NCI-H524 treated with DMSO at 0.1 percent for 48 hours (cell line): ENCODE measurements at regions not wholly inside any gene's neighbourhood (a gene's known extent, or its start where the extent isn't known, plus 50 kb on each side); places are given as distances from the start of the nearest gene placed in this dataset.
A peak's percentile ranks its signal among the peaks of the same experiment; 100 is the strongest.

Source experiments
- DNase-seq: peaks from one replicate; lab custom pipeline; 2025; lab: John Stamatoyannopoulos, UW

- peak; percentile 55 for DNase-seq
Measured at GRCh38 chr7:36070230-36070629, 82.8 kb upstream of the EEPD1 start.

GRCh38 chr7:36071605-36072004 lies 81.4 kb upstream of the EEPD1 start:
- no peak for DNase-seq

GRCh38 chr7:36072620-36073019 lies 80.4 kb upstream of the EEPD1 start:
- DNase-seq, result no peak

- DNase-seq, result no peak
Measured at GRCh38 chr7:36075561-36075960, 77.5 kb upstream of the EEPD1 start.

- no peak for DNase-seq
Measured at GRCh38 chr7:36076074-36076473, 77.0 kb upstream of the EEPD1 start.

- DNase-seq, result no peak
Measured at GRCh38 chr7:36078816-36079360, 74.2 kb upstream of the EEPD1 start.

- no peak for DNase-seq
Measured at GRCh38 chr7:36079446-36080025, 73.5 kb upstream of the EEPD1 start.

GRCh38 chr7:36080843-36081242 lies 72.2 kb upstream of the EEPD1 start:
- DNase-seq, result no peak

GRCh38 chr7:36082216-36082615 lies 70.8 kb upstream of the EEPD1 start:
- no peak for DNase-seq

- DNase-seq, result no peak
Measured at GRCh38 chr7:36082910-36083309, 70.1 kb upstream of the EEPD1 start.

GRCh38 chr7:36083626-36084380 lies 69.3 kb upstream of the EEPD1 start:
- DNase-seq, result no peak

- peak; percentile 2 for DNase-seq
Measured at GRCh38 chr7:36084485-36085091, 68.5 kb upstream of the EEPD1 start.

GRCh38 chr7:36085096-36085495 lies 68.0 kb upstream of the EEPD1 start:
- DNase-seq, result no peak

- DNase-seq, result no peak
Measured at GRCh38 chr7:36086571-36086970, 66.5 kb upstream of the EEPD1 start.

GRCh38 chr7:36088553-36088952 lies 64.5 kb upstream of the EEPD1 start:
- no peak for DNase-seq

- no peak for DNase-seq
Measured at GRCh38 chr7:36088966-36089365, 64.1 kb upstream of the EEPD1 start.

GRCh38 chr7:36090976-36091873 lies 61.8 kb upstream of the EEPD1 start:
- DNase-seq, result no peak

GRCh38 chr7:36091874-36092176 lies 61.2 kb upstream of the EEPD1 start:
- DNase-seq, result no peak

GRCh38 chr7:36092221-36092771 lies 60.8 kb upstream of the EEPD1 start:
- DNase-seq, result no peak

- no peak for DNase-seq
Measured at GRCh38 chr7:36096460-36097095, 56.5 kb upstream of the EEPD1 start.

GRCh38 chr7:36098096-36098495 lies 55.0 kb upstream of the EEPD1 start:
- no peak for DNase-seq

GRCh38 chr7:36100226-36100625 lies 52.8 kb upstream of the EEPD1 start:
- no peak for DNase-seq
